Endothelial cell of umbilical vein (primary cell): ENCODE measurements at regions not wholly inside any gene's neighbourhood (a gene's known extent, or its start where the extent isn't known, plus 50 kb on each side); places are given as distances from the start of the nearest gene placed in this dataset.

Experiments used
- CTCF ChIP-seq, 2 donors: IDR thresholded peaks; 1 replicate in 1 of 2; 2 replicates in 1 of 2; pipeline ENCODE4 v1.5.1; 2011; ENCODE audit warnings: low read length in 2 of 2, mild to moderate bottlenecking in 2 of 2, moderate library complexity in 2 of 2, control low read depth in 1 of 2, inconsistent platforms in 1 of 2, low read depth in 1 of 2; ENCODE audit not compliant: insufficient read depth in 1 of 2; ENCODE audit errors: extremely low read depth in 1 of 2
- EZH2 ChIP-seq: IDR thresholded peaks from 2 replicates; pipeline ENCODE4 v1.6.1; 2012; ENCODE audit warnings: borderline replicate concordance, low read depth, mild to moderate bottlenecking, moderate library complexity, low read length, inconsistent platforms; ENCODE audit not compliant: severe bottlenecking
- FOS ChIP-seq: IDR thresholded peaks from 2 replicates; pipeline ENCODE4 v1.6.1; 2011; ENCODE audit warnings: mild to moderate bottlenecking, low read length, moderate library complexity, borderline replicate concordance; ENCODE audit not compliant: insufficient read depth
- GATA2 ChIP-seq: IDR thresholded peaks from 2 replicates; pipeline ENCODE4 v1.7.0; 2011; ENCODE audit warnings: low read depth, mild to moderate bottlenecking, moderate library complexity, mixed read lengths, low read length; ENCODE audit not compliant: insufficient read length, insufficient read depth
- MAX ChIP-seq: IDR thresholded peaks from 2 replicates; pipeline ENCODE4 v1.6.1; 2011; ENCODE audit not compliant: insufficient read depth, insufficient read length
- MYC ChIP-seq: IDR thresholded peaks from one replicate; pipeline ENCODE4 v1.6.1; 2011; ENCODE audit warnings: mild to moderate bottlenecking, low read depth, low read length
- POLR2A ChIP-seq: IDR thresholded peaks from 2 replicates; pipeline ENCODE4 v1.6.1; 2012; ENCODE audit warnings: low read depth, mild to moderate bottlenecking, control low read depth, low read length
- POLR2AphosphoS5 ChIP-seq: IDR thresholded peaks from 2 replicates; pipeline ENCODE4 v1.6.1; 2012; ENCODE audit warnings: low read depth, mild to moderate bottlenecking, control low read depth, low read length, moderate library complexity; ENCODE audit not compliant: insufficient read depth

GRCh38 chr6:110542311-110543024, 66.1 kb upstream of the SLC22A16 start:
- no peak for TF ChIP-seq CTCF (IDR thresholded peaks at IDR 0.05; ENCODE audit: extremely low read depth in 1 of 2, insufficient read depth in 1 of 2, low read depth in 1 of 2, low read length in 2 of 2)
- TF ChIP-seq POLR2A, result no peak
- no peak for TF ChIP-seq MYC
- TF ChIP-seq MAX, result no peak
- no peak for TF ChIP-seq POLR2AphosphoS5
- TF ChIP-seq GATA2, result no peak
- no peak for TF ChIP-seq EZH2
- no peak for TF ChIP-seq FOS
